COLO668 (cell line): ENCODE measurements at regions not wholly inside any gene's neighbourhood (a gene's known extent, or its start where the extent isn't known, plus 50 kb on each side); places are given as distances from the start of the nearest gene placed in this dataset.
A peak's percentile ranks its signal among the peaks of the same experiment; 100 is the strongest.
"Not testable (repeated sequence)": the region's sequence is repeated elsewhere in the genome, so short reads cannot be mapped to it uniquely, and the experiment has no call there.

Source experiments
- DNase-seq: peaks from one replicate; lab custom pipeline; 2025; ENCODE audit not compliant: unreplicated experiment; lab: John Stamatoyannopoulos, UW

GRCh38 chr3:181278468-181279238 lies 289.1 kb upstream of the DNAJC19 start:
- no peak for DNase-seq

- DNase-seq, result no peak
Observed at GRCh38 chr3:181276358-181276896, 286.9 kb upstream of the DNAJC19 start.

GRCh38 chr3:181274025-181274424 lies 284.5 kb upstream of the DNAJC19 start:
- DNase-seq, result no peak

GRCh38 chr3:181267312-181267711 lies 277.8 kb upstream of the DNAJC19 start:
- DNase-seq, result no peak

GRCh38 chr3:181265750-181266333 lies 276.3 kb upstream of the DNAJC19 start:
- no peak for DNase-seq

GRCh38 chr3:181264486-181264885 lies 274.9 kb upstream of the DNAJC19 start:
- no peak for DNase-seq

- no peak for DNase-seq
Observed at GRCh38 chr3:181253796-181254195, 264.3 kb upstream of the DNAJC19 start.

GRCh38 chr3:181252631-181253030 lies 263.1 kb upstream of the DNAJC19 start:
- DNase-seq, result peak; percentile 2

- no peak for DNase-seq
Observed at GRCh38 chr3:181250714-181251113, 261.2 kb upstream of the DNAJC19 start.

GRCh38 chr3:181239441-181239840 lies 249.9 kb upstream of the DNAJC19 start:
- DNase-seq, result no peak

GRCh38 chr3:181230258-181230657 lies 240.7 kb upstream of the DNAJC19 start:
- DNase-seq, result no peak

GRCh38 chr3:181213347-181213746 lies 223.8 kb upstream of the DNAJC19 start:
- no peak for DNase-seq

GRCh38 chr3:181212271-181212670 lies 222.7 kb upstream of the DNAJC19 start:
- DNase-seq, result no peak

- DNase-seq, result no peak
Observed at GRCh38 chr3:181210275-181210674, 220.7 kb upstream of the DNAJC19 start.

- no peak for DNase-seq
Observed at GRCh38 chr3:181189556-181189955, 200.0 kb upstream of the DNAJC19 start.

- no peak for DNase-seq
Observed at GRCh38 chr3:181183764-181184163, 194.2 kb upstream of the DNAJC19 start.

- not testable (repeated sequence) for DNase-seq
Observed at GRCh38 chr3:181183057-181183456, 193.5 kb upstream of the DNAJC19 start.

- no peak for DNase-seq
Observed at GRCh38 chr3:181178991-181179390, 189.5 kb upstream of the DNAJC19 start.

GRCh38 chr3:181176601-181177000 lies 187.1 kb upstream of the DNAJC19 start:
- DNase-seq, result peak; percentile 32

- DNase-seq, result no peak
Observed at GRCh38 chr3:181174676-181175233, 185.2 kb upstream of the DNAJC19 start.

- DNase-seq, result no peak
Observed at GRCh38 chr3:181174022-181174421, 184.5 kb upstream of the DNAJC19 start.

- no peak for DNase-seq
Observed at GRCh38 chr3:181173227-181173626, 183.7 kb upstream of the DNAJC19 start.
